Suppressor macrophage treated with lipopolysaccharide for 4 hours (primary cell): ENCODE measurements at regions not wholly inside any gene's neighbourhood (a gene's known extent, or its start where the extent isn't known, plus 50 kb on each side); places are given as distances from the start of the nearest gene placed in this dataset.
"Not testable (repeated sequence)": the region's sequence is repeated elsewhere in the genome, so short reads cannot be mapped to it uniquely, and the experiment has no call there.

Experiments
- DNase-seq: peaks from one replicate; pipeline ENCODE4 v3.0.0-alpha.2; 2020

GRCh38 chr4:27770895-27771294 lies 910.3 kb downstream of the STIM2 start:
- no peak for DNase-seq

DNA sequence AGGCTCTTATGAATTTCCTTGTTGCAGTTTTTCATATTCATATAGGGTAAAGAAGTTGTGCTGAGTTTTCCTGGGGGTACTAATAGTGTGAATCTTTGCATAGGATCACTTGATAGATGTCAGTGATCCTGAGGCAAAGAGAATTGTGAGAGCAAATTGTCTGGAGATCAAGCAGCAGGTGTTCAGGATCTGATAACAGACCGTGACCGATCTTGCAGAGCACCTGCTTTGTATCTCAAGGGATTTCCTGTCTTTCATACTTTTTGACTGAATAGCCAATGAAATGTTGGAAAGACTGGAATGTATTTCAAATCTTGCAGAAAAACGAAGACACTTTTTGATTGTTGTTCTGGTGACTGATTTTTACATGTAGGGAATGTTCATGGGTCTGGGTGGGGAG lies 914.5 kb downstream of the STIM2 start:
- DNase-seq: no peak

DNA sequence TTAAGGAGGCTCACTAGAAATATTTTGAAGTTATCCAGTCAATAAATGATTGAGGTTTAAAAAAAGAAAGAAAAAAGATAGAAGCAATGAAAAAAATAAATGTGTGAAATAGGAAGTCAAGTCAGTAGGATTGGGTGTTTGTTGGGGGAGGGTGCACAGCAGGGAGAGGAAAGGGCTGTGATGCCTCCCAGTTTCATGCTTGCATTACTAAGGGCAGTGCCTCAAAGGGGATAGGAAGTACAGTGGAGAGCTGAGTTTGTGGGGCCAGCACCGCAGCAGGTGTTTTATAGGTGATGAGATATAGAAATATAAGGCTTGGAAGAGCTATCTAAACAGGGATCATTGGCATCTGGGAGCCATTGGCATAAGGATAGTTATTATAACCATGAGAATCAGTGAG lies 919.2 kb downstream of the STIM2 start:
- no peak for DNase-seq

- no peak for DNase-seq
These were observed 926.6 kb downstream of the STIM2 start for GRCh38 chr4:27787195-27787594.

- no peak for DNase-seq
These were observed 929.1 kb downstream of the STIM2 start for GRCh38 chr4:27789773-27790172.

- DNase-seq: no peak
These were observed 930.3 kb downstream of the STIM2 start for GRCh38 chr4:27790911-27791310.

DNA sequence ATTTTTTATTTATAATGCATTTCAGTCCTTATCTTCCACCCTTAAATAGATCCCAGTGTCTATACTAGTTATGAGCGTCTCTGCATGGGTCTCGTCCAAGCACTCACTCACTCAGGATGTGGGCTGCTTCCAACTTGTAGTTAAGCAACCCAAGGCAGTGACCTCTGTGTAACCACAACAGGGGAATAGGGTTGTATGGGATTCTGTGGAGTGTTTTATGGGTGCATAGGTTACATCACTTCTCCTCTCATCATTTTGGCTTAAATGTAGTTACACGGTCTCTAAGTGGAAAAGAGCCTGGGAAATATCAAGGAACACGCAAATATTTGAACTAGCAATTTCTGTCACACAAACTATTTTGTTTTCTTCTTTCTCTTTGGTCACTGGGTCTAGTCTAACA lies 931.0 kb downstream of the STIM2 start:
- DNase-seq: no peak

DNA sequence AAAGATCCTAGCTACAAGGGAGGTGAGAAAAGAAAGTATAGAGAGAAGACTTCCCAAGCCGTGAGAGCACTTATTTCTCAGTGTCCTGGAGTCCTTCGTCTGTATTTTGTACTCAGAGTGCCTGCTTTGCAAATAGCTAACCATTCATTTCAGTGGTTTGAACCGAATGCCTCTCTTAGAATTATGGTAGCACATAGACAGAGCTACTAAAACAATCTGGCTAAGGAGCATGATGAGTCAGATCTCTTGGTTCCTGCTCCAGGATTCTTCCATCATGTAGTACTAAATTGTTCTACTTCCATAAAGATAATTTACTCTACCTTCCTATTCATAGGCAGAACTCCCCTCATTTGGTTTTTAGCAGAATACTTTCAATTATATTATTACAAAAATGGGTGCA lies 946.6 kb downstream of the STIM2 start:
- DNase-seq: no peak

- no peak for DNase-seq
These were observed 951.3 kb downstream of the STIM2 start for GRCh38 chr4:27811948-27812347.

DNA sequence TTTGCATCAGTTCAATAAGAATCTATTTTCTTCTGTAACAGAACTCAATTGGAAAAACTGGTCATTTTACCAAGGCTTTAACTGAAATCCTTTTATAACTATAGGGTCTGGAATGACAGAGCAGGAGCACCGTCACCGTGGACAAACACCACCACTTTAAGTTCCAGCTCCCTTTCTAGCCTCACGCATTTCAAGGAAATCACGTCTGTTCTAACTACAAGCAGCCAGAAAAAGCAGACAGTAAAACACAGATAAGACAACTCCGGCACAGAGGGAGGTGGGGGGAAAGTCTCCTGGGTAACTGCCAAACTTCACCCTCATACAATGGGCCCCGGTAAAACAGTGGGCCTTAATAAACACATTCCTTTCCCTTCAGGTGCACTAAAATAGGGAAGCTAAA lies 952.6 kb downstream of the STIM2 start:
- not testable (repeated sequence) for DNase-seq

GRCh38 chr4:27813699-27814425 lies 953.2 kb downstream of the STIM2 start:
- DNase-seq: not testable (repeated sequence)

- DNase-seq: no peak
These were observed 958.6 kb downstream of the STIM2 start for GRCh38 chr4:27819246-27819645.

DNA sequence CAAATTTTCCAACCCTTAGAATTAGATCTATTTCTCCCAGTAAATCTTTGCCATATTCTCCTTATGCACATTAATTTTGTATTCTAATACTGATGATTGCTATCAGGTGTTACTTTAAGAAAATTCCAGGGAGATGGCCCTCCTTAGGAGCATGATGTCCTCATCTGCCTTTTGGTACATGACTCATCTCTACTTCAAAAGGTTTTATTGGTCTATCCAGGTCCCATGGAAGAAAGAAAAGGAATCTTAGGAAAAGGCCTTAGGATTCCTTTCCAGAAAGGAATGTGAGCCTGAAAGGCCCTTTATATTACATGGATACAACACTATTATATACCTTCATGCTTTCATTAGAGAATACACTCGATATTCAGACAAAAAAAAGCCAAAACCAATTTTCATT lies 968.2 kb downstream of the STIM2 start:
- DNase-seq: no peak

GRCh38 chr4:27830251-27830650 lies 969.6 kb downstream of the STIM2 start:
- no peak for DNase-seq

GRCh38 chr4:27835851-27836250 lies 975.2 kb downstream of the STIM2 start:
- DNase-seq: no peak

DNA sequence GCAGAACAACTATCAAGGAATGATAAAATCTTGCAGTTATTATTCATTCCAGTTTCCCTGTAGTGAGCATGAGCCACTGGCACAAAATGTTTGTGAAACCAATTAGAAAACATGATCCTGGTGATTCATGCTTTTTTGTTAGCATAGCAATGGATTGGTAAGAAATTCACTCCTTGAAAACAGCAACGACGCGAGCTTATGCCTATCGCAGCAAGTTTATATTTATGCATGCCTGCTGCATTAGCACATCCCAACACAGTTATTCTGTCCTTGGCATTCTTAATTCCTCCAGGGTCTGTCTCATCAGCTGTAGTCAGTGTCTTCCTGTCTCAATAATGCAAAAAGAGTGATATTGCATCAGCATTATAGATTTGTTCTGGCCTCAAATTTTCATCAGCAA lies 975.9 kb downstream of the STIM2 start:
- no peak for DNase-seq

DNA sequence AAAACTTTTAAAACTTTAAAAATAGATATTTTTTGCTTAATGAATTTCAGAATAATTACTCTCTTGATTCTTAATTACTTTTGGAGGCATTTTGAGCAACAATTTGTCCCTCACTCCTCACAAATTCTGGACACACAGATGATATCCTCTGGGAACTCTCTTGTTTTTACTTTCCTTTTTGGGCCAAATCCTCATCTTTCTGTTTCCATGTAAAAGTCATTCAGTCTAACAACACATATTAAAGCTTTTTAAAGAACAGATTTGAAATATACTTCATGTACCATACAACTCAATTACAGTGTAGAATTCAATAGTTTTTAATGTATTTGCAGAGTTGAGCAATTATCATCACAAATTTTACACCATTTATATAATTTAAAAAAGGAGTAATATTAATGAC lies 983.1 kb downstream of the STIM2 start:
- no peak for DNase-seq

DNA sequence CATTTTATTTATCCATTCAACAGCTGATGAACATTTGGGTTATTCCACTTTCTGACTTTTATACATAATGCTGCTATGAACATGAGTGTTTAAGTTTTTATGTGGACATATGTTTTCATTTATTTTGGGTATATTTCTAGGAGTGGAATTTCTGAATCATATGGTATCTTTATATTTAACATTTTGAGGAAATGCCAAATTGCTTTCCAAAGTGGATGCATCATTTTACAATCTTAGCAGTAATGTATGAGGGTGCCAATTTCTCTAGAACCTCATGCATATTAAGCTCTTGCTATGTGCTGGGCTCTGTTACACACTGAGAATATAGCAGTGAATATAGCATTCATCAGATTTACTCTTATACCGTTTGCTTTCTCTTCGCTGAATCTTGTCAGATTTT lies 983.7 kb downstream of the STIM2 start:
- no peak for DNase-seq

DNA sequence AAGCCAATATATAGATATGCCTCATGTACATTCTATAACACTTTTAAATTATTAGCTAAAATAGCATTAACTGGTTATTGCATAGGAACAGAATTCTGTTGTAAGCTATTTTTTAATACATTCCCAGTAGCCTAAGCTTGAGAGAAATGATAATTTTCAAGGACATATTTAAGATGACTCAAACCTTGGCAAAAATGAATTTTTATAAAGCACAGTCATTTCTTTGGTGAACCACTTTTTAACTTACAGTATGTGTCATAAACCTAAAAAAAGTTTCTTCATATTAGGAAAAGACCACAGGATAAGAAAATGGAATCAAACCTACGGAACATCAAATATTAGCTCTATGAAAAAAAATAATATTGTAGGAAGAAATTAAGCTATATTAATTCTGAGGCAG lies 986.3 kb downstream of the STIM2 start:
- DNase-seq: no peak

DNA sequence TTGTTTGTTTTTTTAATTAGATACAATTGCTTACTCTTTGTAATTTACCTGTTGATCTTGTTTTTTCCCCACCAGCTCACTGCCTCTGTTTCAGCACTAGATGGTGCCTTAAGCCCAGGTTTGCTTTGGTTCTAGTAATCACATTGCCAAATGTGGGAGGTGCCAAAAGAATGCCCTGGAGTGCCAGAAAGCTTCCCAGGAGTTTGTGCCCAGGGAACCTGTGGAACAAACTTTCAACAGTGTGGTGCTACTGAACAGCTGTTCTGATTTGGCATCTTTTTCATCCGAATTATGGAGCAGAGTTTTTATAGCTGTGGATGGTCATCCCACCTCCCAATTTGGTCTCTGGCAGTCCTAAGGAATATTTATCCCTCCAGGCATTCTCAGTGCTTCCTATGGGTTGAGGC lies 1000.7 kb downstream of the STIM2 start:
- no peak for DNase-seq

DNA sequence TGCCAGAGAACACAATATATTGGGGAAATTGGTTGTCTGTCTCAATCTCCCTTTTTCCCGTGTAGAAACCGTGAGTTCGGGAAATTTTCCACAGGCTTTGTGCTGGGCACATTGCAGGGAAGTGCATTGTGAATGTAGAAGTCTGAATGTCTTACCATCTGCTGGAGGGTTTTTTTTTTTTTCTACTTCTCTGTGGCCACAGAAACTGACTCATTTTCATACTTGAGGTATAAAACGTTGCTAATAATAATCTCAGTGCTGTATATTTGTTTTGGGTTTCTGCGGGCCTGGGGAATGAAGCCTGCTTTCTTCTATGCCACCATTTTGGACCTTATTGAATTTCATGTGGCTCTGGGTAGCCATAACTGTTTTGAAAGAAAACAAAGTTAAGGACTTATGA lies 1001.2 kb downstream of the STIM2 start:
- no peak for DNase-seq

- DNase-seq: no peak
These were observed 1013.0 kb downstream of the STIM2 start for GRCh38 chr4:27873596-27873995.

GRCh38 chr4:27881705-27882104 lies 1021.1 kb downstream of the STIM2 start:
- DNase-seq: no peak

DNA sequence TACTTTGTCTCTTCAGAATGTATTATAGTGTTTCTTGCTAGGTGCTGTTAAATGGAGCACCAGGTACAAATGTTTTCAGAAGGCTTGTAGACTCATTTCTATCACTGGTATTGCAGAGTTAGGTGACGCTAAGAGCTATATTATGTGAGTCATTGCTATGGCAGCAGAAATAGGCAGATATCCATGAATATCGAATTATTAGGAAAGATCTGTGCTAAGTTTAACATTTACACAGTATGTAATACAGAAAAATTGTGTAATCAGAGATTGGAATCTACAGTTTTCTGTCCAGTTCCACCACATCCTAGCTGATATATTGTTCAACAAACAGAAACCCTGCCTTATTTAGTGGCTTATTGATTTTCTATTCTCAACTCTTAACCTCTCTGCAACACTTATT lies 1025.5 kb downstream of the STIM2 start:
- DNase-seq: no peak

GRCh38 chr4:27887646-27888045 lies 1027.0 kb downstream of the STIM2 start:
- DNase-seq: no peak

DNA sequence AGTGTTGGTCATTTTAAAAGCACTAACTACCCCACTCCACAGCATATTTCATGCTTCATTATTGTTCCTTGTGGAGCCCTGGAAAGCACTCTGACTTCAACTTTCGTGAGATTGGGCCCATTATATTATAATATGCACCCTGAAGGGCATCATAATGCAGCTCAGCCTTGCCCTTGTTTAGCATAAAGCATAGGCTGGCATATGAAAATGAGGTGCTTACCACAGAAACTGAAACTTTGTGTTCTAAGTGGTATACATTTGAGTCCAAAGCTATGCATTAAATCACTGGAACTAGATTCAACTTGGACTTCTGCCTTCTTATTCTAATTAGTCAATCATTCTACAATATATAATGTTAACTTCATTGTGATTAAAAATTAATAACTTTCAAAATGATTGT lies 1027.9 kb downstream of the STIM2 start:
- DNase-seq: no peak
